Left lung (tissue), 4 donors: ENCODE measurements at regions not wholly inside any gene's neighbourhood (a gene's known extent, or its start where the extent isn't known, plus 50 kb on each side); places are given as distances from the start of the nearest gene placed in this dataset.
A peak's percentile ranks its signal among the peaks of the same experiment; 100 is the strongest.

Source experiments
- ATAC-seq: fragments of 200-7000 bp; cut with Tn5 transposase; one replicate; pipeline ENCODE4 v1.9.1; 2020; ENCODE audit warnings: moderate library complexity
- DNase-seq, 4 donors: peaks; one replicate each; pipeline ENCODE4 v3.0.0-alpha.2; 2013 to 2020
- H3K27ac ChIP-seq, 2 donors: fragments of 200-600 bp; sonication (generic) in 1 of 2; one replicate each; pipeline versions ENCODE4 v1.5.0 to v1.8.0; 2020 to 2021
- H3K27me3 ChIP-seq, 2 donors: fragments of 200-600 bp; sonication (generic) in 1 of 2; one replicate each; pipeline versions ENCODE4 v1.5.0 to v1.8.0; 2020 to 2021
- H3K36me3 ChIP-seq, 2 donors: fragments of 200-600 bp; sonication (generic) in 1 of 2; one replicate each; pipeline versions ENCODE4 v1.5.0 to v1.8.0; 2020 to 2021
- H3K4me1 ChIP-seq, 2 donors: fragments of 200-600 bp; one replicate each; pipeline ENCODE4 v1.8.0; 2021
- H3K4me3 ChIP-seq, 2 donors: fragments of 200-600 bp; sonication (generic) in 1 of 2; one replicate each; pipeline versions ENCODE4 v1.5.0 to v1.8.0; 2020 to 2021; ENCODE audit warnings: mild to moderate bottlenecking in 1 of 2
- H3K9me3 ChIP-seq, 2 donors: fragments of 200-600 bp; sonication (generic) in 1 of 2; one replicate each; pipeline versions ENCODE4 v1.5.0 to v1.8.0; 2020 to 2021
- CTCF ChIP-seq, 2 donors: fragments of 200-600 bp; sonication (generic) in 1 of 2; IDR thresholded peaks; one replicate each; pipeline versions ENCODE4 v1.5.0 to v1.8.0; 2021; ENCODE audit warnings: antibody characterized with exemption in 2 of 2
- intact Hi-C, 2 donors: fragments of 100-400 bp; cut with DNase I; formaldehyde crosslinking; loops; one replicate each; pipeline versions ENCODE4 v1.11.2 to v1.14.2; 2022
- donor health status: DM: no; HTN: yes; CAD: no.
- donor health status: DM: no; HTN: no; CAD: no.

GRCh38 chr9:86642721-86643120, 288.5 kb upstream of the TUT7 start:
- no peak overlapping the region for H3K4me3 ChIP-seq
- no peaks in the 10 kb centered on the region for H3K9me3 ChIP-seq
- intact Hi-C loops: no loop called here
- no peak for TF ChIP-seq CTCF (IDR thresholded peaks at IDR 0.05)
- no peak overlapping the region for H3K27ac ChIP-seq
- no peak for DNase-seq
- ATAC-seq: no peak
- no peaks in the 10 kb centered on the region for H3K4me1 ChIP-seq
- no peaks in the 10 kb centered on the region for H3K36me3 ChIP-seq
- H3K27me3 ChIP-seq: peaks cover 0 to 23% of the 10 kb centered on the region in 2 donors

GRCh38 chr9:86641970-86642369, 287.8 kb upstream of the TUT7 start:
- H3K4me3 ChIP-seq: no peak overlapping the region
- TF ChIP-seq CTCF (IDR thresholded peaks at IDR 0.05): no peak
- ATAC-seq (no peak), DNase-seq (no peak)
- H3K4me1 ChIP-seq: no peaks in the 10 kb centered on the region
- no peaks in the 10 kb centered on the region for H3K36me3 ChIP-seq
- H3K27me3 ChIP-seq: peaks cover 0 to 30% of the 10 kb centered on the region in 2 donors
- intact Hi-C loops: no loop called here
- H3K9me3 ChIP-seq: no peaks in the 10 kb centered on the region
- no peak overlapping the region for H3K27ac ChIP-seq

- H3K4me3 ChIP-seq: no peak overlapping the region
- ATAC-seq (peak; percentile 86), DNase-seq (peak in 1 of 4 donors; percentile 48)
- H3K36me3 ChIP-seq: no peaks in the 10 kb centered on the region
- no peak for TF ChIP-seq CTCF (IDR thresholded peaks at IDR 0.05)
- H3K27ac ChIP-seq: no peak overlapping the region
- H3K27me3 ChIP-seq: peaks cover 0 to 45% of the 10 kb centered on the region in 2 donors
- H3K9me3 ChIP-seq: no peaks in the 10 kb centered on the region
- H3K4me1 ChIP-seq: no peaks in the 10 kb centered on the region
- intact Hi-C loops: no loop called here
Observed at GRCh38 chr9:86639899-86640379, 285.7 kb upstream of the TUT7 start.

GRCh38 chr9:86639287-86639686, 285.1 kb upstream of the TUT7 start:
- Histone ChIP-seq H3K27me3 (peaks cover 0 to 45% of the 10 kb centered on the region in 2 donors), H3K4me3 (no peak overlapping the region), H3K36me3 (no peaks in the 10 kb centered on the region), H3K9me3 (no peaks in the 10 kb centered on the region), H3K27ac (no peak overlapping the region), H3K4me1 (no peaks in the 10 kb centered on the region)
- ATAC-seq (no peak), DNase-seq (no peak)
- TF ChIP-seq CTCF (IDR thresholded peaks at IDR 0.05): no peak
- intact Hi-C loops: no loop called here

- TF ChIP-seq CTCF (IDR thresholded peaks at IDR 0.05): no peak
- Histone ChIP-seq H3K36me3 (no peaks in the 10 kb centered on the region), H3K9me3 (no peaks in the 10 kb centered on the region), H3K4me1 (no peaks in the 10 kb centered on the region), H3K27ac (no peak overlapping the region), H3K27me3 (peaks cover 0 to 37% of the 10 kb centered on the region in 2 donors), H3K4me3 (no peak overlapping the region)
- ATAC-seq (no peak), DNase-seq (no peak)
- intact Hi-C loops: no loop called here
Observed at GRCh38 chr9:86638109-86638508, 283.9 kb upstream of the TUT7 start.
